ENCODE measurements at regions not wholly inside any gene's neighbourhood (a gene's known extent, or its start where the extent isn't known, plus 50 kb on each side); places are given as distances from the start of the nearest gene placed in this dataset.

DNA sequence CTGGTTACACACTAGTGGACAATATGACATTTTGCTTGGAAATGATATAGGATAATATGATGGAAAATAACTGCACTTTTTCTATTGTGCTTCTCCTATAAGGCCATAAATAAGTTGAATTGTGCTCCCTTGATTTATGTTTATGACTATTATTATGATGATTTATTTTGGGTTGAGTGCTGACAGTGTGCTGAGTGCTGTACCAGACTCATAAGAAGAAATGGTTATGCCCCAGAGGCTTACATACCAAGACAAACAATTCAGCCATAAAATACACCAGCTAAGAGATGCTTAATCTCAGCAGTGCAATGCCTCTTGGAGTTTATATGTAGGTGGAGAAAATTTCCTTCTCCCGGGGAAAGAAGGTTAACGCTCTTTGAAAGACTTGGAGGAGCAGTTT, 199.8 kb upstream of the NOCT start:
- POLR2A ChIA-PET, result no interaction called here
- CTCF ChIA-PET, result no interaction called here
- no TSS peak for BruUV-seq (replicated peaks)

More for the DNA sequence above, 199.8 kb upstream of the NOCT start:
- no peak overlapping the region for H3K4me2 ChIP-seq (ENCODE audit: insufficient read depth, low read length)
- H2AFZ ChIP-seq (ENCODE audit: low read depth, low read length), result no peak overlapping the region
- dilution Hi-C loops (cut with MboI; ENCODE audit: extremely low pct_ligation_motif_present, low sequenced_read_pairs) (no loop called here), intact Hi-C loops (cut with micrococcal nuclease) (no loop called here)
- H3K9me1 ChIP-seq (replicated peaks; ENCODE audit: control insufficient read depth, extremely low read depth, insufficient read depth, low read length), result no peaks in the 10 kb centered on the region
- H4K20me1 ChIP-seq (replicated peaks; ENCODE audit: control insufficient read depth, extremely low read depth, insufficient read depth, low read length), result no peaks in the 10 kb centered on the region
- DNase-seq (ENCODE audit: low read depth, low spot score) (no peak), FAIRE-seq (no peak)
- no peak for TF ChIP-seq POLR2A (IDR thresholded peaks at IDR 0.05; ENCODE audit: low read depth, low read length)
- TF ChIP-seq GATA2 (IDR thresholded peaks at IDR 0.05; ENCODE audit: insufficient read depth, insufficient read length, low read depth, low read length), result no peak
- no peak for TF ChIP-seq MYC (IDR thresholded peaks at IDR 0.05; ENCODE audit: low read depth, low read length)
- TF ChIP-seq FOS (IDR thresholded peaks at IDR 0.05; ENCODE audit: borderline replicate concordance, insufficient read depth, low read length), result no peak
- TF ChIP-seq EZH2 (IDR thresholded peaks at IDR 0.05; ENCODE audit: borderline replicate concordance, low read depth, low read length, severe bottlenecking), result no peak
- TF ChIP-seq, protein P1, sequence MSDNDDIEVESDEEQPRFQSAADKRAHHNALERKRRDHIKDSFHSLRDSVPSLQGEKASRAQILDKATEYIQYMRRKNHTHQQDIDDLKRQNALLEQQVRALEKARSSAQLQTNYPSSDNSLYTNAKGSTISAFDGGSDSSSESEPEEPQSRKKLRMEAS (IDR thresholded peaks at IDR 0.05; ENCODE audit: insufficient read depth, insufficient read length), result no peak
- TF ChIP-seq, protein P2, sequence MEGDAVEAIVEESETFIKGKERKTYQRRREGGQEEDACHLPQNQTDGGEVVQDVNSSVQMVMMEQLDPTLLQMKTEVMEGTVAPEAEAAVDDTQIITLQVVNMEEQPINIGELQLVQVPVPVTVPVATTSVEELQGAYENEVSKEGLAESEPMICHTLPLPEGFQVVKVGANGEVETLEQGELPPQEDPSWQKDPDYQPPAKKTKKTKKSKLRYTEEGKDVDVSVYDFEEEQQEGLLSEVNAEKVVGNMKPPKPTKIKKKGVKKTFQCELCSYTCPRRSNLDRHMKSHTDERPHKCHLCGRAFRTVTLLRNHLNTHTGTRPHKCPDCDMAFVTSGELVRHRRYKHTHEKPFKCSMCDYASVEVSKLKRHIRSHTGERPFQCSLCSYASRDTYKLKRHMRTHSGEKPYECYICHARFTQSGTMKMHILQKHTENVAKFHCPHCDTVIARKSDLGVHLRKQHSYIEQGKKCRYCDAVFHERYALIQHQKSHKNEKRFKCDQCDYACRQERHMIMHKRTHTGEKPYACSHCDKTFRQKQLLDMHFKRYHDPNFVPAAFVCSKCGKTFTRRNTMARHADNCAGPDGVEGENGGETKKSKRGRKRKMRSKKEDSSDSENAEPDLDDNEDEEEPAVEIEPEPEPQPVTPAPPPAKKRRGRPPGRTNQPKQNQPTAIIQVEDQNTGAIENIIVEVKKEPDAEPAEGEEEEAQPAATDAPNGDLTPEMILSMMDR (IDR thresholded peaks at IDR 0.05; ENCODE audit: extremely low read depth in 1 of 2, insufficient read depth in 1 of 2, low read depth in 1 of 2, low read length in 2 of 2), result no peak
- TF ChIP-seq POLR2AphosphoS5 (IDR thresholded peaks at IDR 0.05; ENCODE audit: insufficient read depth, low read depth, low read length), result no peak
- TF ChIP-seq JUN (IDR thresholded peaks at IDR 0.05; ENCODE audit: borderline replicate concordance, insufficient read depth, insufficient read length, low read depth), result no peak
- no peaks in the 10 kb centered on the region for H3K4me1 ChIP-seq (ENCODE audit: control insufficient read depth, extremely low read depth, insufficient read depth, low read length)
- no peaks in the 10 kb centered on the region for H3K9me3 ChIP-seq (replicated peaks; ENCODE audit: control insufficient read depth, insufficient read depth, low read length)
- H3K9ac ChIP-seq (replicated peaks; ENCODE audit: extremely low read depth, insufficient read depth, low read length), result no peak overlapping the region
- H3K27me3 ChIP-seq (ENCODE audit: control insufficient read depth in 2 of 2, insufficient read depth in 2 of 2, low read length in 2 of 2), result no peaks in the 10 kb centered on the region
- no peaks in the 10 kb centered on the region for H3K79me2 ChIP-seq (ENCODE audit: control insufficient read depth, insufficient read depth, low read length)
- H3K27ac ChIP-seq (ENCODE audit: insufficient read depth, low read depth, low read length), result no peak overlapping the region
- no peaks in the 10 kb centered on the region for H3K36me3 ChIP-seq (ENCODE audit: control insufficient read depth in 2 of 2, extremely low read depth in 1 of 2, insufficient read depth in 2 of 2, low read length in 2 of 2)
- no peak overlapping the region for H3K4me3 ChIP-seq (replicated peaks in 1 of 3; ENCODE audit: insufficient read depth in 1 of 3, low read depth in 1 of 3, low read length in 3 of 3)
